HepG2 (cell line): ENCODE measurements at regions not wholly inside any gene's neighbourhood (a gene's known extent, or its start where the extent isn't known, plus 50 kb on each side); places are given as distances from the start of the nearest gene placed in this dataset.

ENCODE experiments used
- ATAC-seq: fragments of 200-7000 bp; cut with Tn5 transposase; 3 replicates; pipeline ENCODE4 v1.9.1; 2020; ENCODE audit warnings: mild to moderate bottlenecking, moderate library complexity
- BruUV-seq: library from RNA; stranded (reverse); fragments of 400-500 nt; replicated peaks from 2 replicates; lab custom pipeline; 2021; lab: Mats Ljungman, UMichigan
- CTCF ChIA-PET: fragments of 300-600 bp; formaldehyde crosslinking; extraction: SDS; loops from one replicate; lab custom pipeline; 2021; ENCODE audit warnings: low total read pairs, inconsistent platforms, low intra/inter-chr PET ratio; lab: Yijun Ruan, JAX
- POLR2A ChIA-PET: fragments of 350-600 bp; sonication (Branson Sonifier 250); formaldehyde crosslinking; loops from one replicate; lab custom pipeline; 2020; ENCODE audit warnings: antibody characterized with exemption, inconsistent platforms; lab: Yijun Ruan, JAX
- DNase-seq: peaks from one replicate; pipeline ENCODE4 v3.0.0-alpha.2; 2015; ENCODE audit warnings: low spot score
- FAIRE-seq: peaks from 3 replicates; lab custom pipeline; 2011; peaks lifted over from hg19 to GRCh38; lab: Jason Lieb, UNC
- H2AFZ ChIP-seq: one replicate; pipeline ENCODE4 v1.6.1; 2011; ENCODE audit warnings: low read length, inconsistent platforms
- H3K27ac ChIP-seq: fragments of 300-600 bp; 3 replicates; pipeline ENCODE4 v1.8.0; 2011; ENCODE audit warnings: mixed run types, mild to moderate bottlenecking, mixed read lengths, low read length, inconsistent platforms; ENCODE audit not compliant: insufficient read depth; ENCODE audit errors: extremely low read length
- H3K27me3 ChIP-seq, 2 experiments: fragments of 200-600 bp in 1 of 2; 2 replicates in 1 of 2; 3 replicates in 1 of 2; pipeline versions ENCODE4 v1.6.0 to v1.8.0; 2011; ENCODE audit warnings: low read length in 2 of 2, mild to moderate bottlenecking in 2 of 2, moderate library complexity in 2 of 2, inconsistent platforms in 1 of 2; ENCODE audit not compliant: insufficient read depth in 2 of 2, control insufficient read depth in 1 of 2
- H3K36me3 ChIP-seq, 2 experiments: fragments of 200-600 bp in 1 of 2; replicated peaks in 1 of 2; 2 replicates in 1 of 2; 3 replicates in 1 of 2; pipeline versions ENCODE4 v1.5.1 to v1.8.0; 2011; ENCODE audit warnings: low read length in 2 of 2, inconsistent platforms in 1 of 2; ENCODE audit not compliant: insufficient read depth in 2 of 2, control insufficient read depth in 1 of 2
- H3K4me1 ChIP-seq: 2 replicates; pipeline ENCODE4 v1.5.1; 2012; ENCODE audit warnings: low read length, inconsistent platforms; ENCODE audit not compliant: insufficient read depth
- H3K4me2 ChIP-seq: 2 replicates; pipeline ENCODE4 v1.6.0; 2011; ENCODE audit warnings: low read depth, low read length, inconsistent platforms
- H3K4me3 ChIP-seq, 3 experiments: fragments of 200-600 bp in 1 of 3; sonication (generic), shearing (Covaris generic) in 1 of 3; replicated peaks in 1 of 3; 2 replicates each; pipeline ENCODE4 v1.5.1; 2011 to 2016; ENCODE audit warnings: low read length in 3 of 3, inconsistent platforms in 2 of 3, low read depth in 2 of 3, mild to moderate bottlenecking in 2 of 3, control low read depth in 1 of 3, mixed read lengths in 1 of 3; ENCODE audit not compliant: insufficient read depth in 1 of 3
- H3K79me2 ChIP-seq: one replicate; pipeline ENCODE4 v1.6.1; 2011; ENCODE audit warnings: low read length, inconsistent platforms; ENCODE audit not compliant: insufficient read depth
- H3K9ac ChIP-seq: 2 replicates; pipeline ENCODE4 v1.6.0; 2011; ENCODE audit warnings: mild to moderate bottlenecking, low read depth, low read length, inconsistent platforms; ENCODE audit not compliant: insufficient read depth
- H3K9me3 ChIP-seq: 2 replicates; pipeline ENCODE4 v1.5.1; 2012; ENCODE audit warnings: mild to moderate bottlenecking, low read length
- H4K20me1 ChIP-seq: 2 replicates; pipeline ENCODE4 v1.6.0; 2011; ENCODE audit warnings: inconsistent platforms, mild to moderate bottlenecking, low read length, moderate library complexity; ENCODE audit not compliant: insufficient read depth
- CCDC6 ChIP-seq: sonication (generic); formaldehyde crosslinking; IDR thresholded peaks from 2 replicates; pipeline ENCODE4 v1.8.1; 2022; ENCODE audit warnings: mild to moderate bottlenecking, missing genetic modification reagents, moderate library complexity
- ESRRA ChIP-seq: sonication (generic); formaldehyde crosslinking; IDR thresholded peaks from 2 replicates; pipeline ENCODE4 v1.5.1; 2020; ENCODE audit warnings: mild to moderate bottlenecking, low read depth, missing genetic modification reagents
- HNF1A ChIP-seq, 2 experiments: sonication (generic) in 1 of 2; formaldehyde crosslinking in 1 of 2; IDR thresholded peaks; 2 replicates each; pipeline versions ENCODE4 v1.4.0 to v1.6.1; 2016 to 2020; ENCODE audit warnings: borderline replicate concordance in 1 of 2, low read depth in 1 of 2, mild to moderate bottlenecking in 1 of 2, missing genetic modification reagents in 1 of 2
- ISX ChIP-seq: sonication (generic); formaldehyde crosslinking; conservative IDR thresholded peaks from 2 replicates; pipeline ENCODE4 v1.5.0; 2020; ENCODE audit warnings: missing genetic modification reagents
- PHF5A ChIP-seq: IDR thresholded peaks from one replicate; pipeline ENCODE4 v1.6.1; 2018; ENCODE audit warnings: low read depth, missing genetic modification reagents; ENCODE audit not compliant: unreplicated experiment
- POLR2AphosphoS5 ChIP-seq: IDR thresholded peaks from 2 replicates; pipeline ENCODE4 v1.6.1; 2012; ENCODE audit warnings: low read depth, low read length
- RAD51 ChIP-seq: fragments of 450-650 bp; IDR thresholded peaks from 2 replicates; pipeline ENCODE4 v1.6.1; 2016; ENCODE audit warnings: borderline replicate concordance
- STAT5B ChIP-seq: sonication (generic); formaldehyde crosslinking; IDR thresholded peaks from 2 replicates; pipeline ENCODE4 v1.4.0; 2020; ENCODE audit warnings: missing genetic modification reagents
- TAF1 ChIP-seq: sonication (generic); formaldehyde crosslinking; IDR thresholded peaks from 2 replicates; pipeline ENCODE4 v1.4.0; 2020; ENCODE audit warnings: missing genetic modification reagents
- YEATS4 ChIP-seq: sonication (generic); formaldehyde crosslinking; IDR thresholded peaks from 2 replicates; pipeline ENCODE4 v1.4.0; 2020; ENCODE audit warnings: missing genetic modification reagents, borderline replicate concordance
- ZFX ChIP-seq: sonication (generic); formaldehyde crosslinking; IDR thresholded peaks from 2 replicates; pipeline ENCODE4 v1.4.0; 2020; ENCODE audit warnings: mild to moderate bottlenecking, low read depth, missing genetic modification reagents, moderate library complexity
- ZNF329 ChIP-seq: sonication (generic); formaldehyde crosslinking; IDR thresholded peaks from 2 replicates; pipeline ENCODE4 v1.9.0; 2021; ENCODE audit warnings: low read depth, mild to moderate bottlenecking, missing genetic modification reagents
- ZNF354B ChIP-seq: sonication (generic); formaldehyde crosslinking; IDR thresholded peaks from 2 replicates; pipeline ENCODE4 v1.8.0; 2022; ENCODE audit warnings: mild to moderate bottlenecking, missing genetic modification reagents
- ZNF570 ChIP-seq: sonication (generic); formaldehyde crosslinking; IDR thresholded peaks from 2 replicates; pipeline ENCODE4 v1.4.0; 2020; ENCODE audit warnings: mild to moderate bottlenecking, missing genetic modification reagents, borderline replicate concordance
- ZNF891 ChIP-seq: sonication (generic); formaldehyde crosslinking; IDR thresholded peaks from 2 replicates; pipeline ENCODE4 v1.5.0; 2020; ENCODE audit warnings: mild to moderate bottlenecking, missing genetic modification reagents
- in situ Hi-C: cut with HindIII; loops from 2 replicates; pipeline ENCODE4 v1.10.0; 2017; ENCODE audit warnings: low pct_unique_long_range_greater_than_20kb; ENCODE audit not compliant: extremely low pct_ligation_motif_present
- intact Hi-C: fragments of 100-400 bp; cut with micrococcal nuclease; formaldehyde crosslinking; loops from one replicate; pipeline ENCODE4 v1.10.0; 2022; ENCODE audit not compliant: unreplicated experiment

GRCh38 chr3:106485217-106485616 lies 616.4 kb upstream of the CBLB start:
- Histone ChIP-seq H3K9me3 (no peaks in the 10 kb centered on the region), H2AFZ (no peak overlapping the region), H3K4me3 (no peak overlapping the region), H3K27me3 (no peaks in the 10 kb centered on the region), H3K4me2 (no peak overlapping the region), H3K36me3 (no peaks in the 10 kb centered on the region), H4K20me1 (no peaks in the 10 kb centered on the region), H3K79me2 (no peaks in the 10 kb centered on the region), H3K9ac (no peak overlapping the region), H3K4me1 (no peaks in the 10 kb centered on the region), H3K27ac (no peak overlapping the region)
- FAIRE-seq (no peak), DNase-seq (no peak), ATAC-seq (no peak)
- no TSS peak for BruUV-seq
- in situ Hi-C loops, result no loop called here
- POLR2A ChIA-PET, result no interaction called here
- CTCF ChIA-PET, result no interaction called here
- intact Hi-C loops, result no loop called here
- no peak for TF ChIP-seq ZNF570 (CRISPR knock-in tag)
- TF ChIP-seq ISX (CRISPR knock-in tag), result no peak
- no peak for TF ChIP-seq ESRRA
- TF ChIP-seq HNF1A (IDR thresholded peaks at IDR 0.05; ENCODE audit: low read depth), result no peak
- TF ChIP-seq HNF1A (CRISPR knock-in tag; IDR thresholded peaks at IDR 0.05; ENCODE audit: borderline replicate concordance), result no peak
- TF ChIP-seq RAD51, result no peak
- TF ChIP-seq POLR2AphosphoS5, result no peak
- TF ChIP-seq TAF1, result no peak
- TF ChIP-seq PHF5A, result no peak
- no peak for TF ChIP-seq ZNF354B (CRISPR knock-in tag)
- no peak for TF ChIP-seq STAT5B
- TF ChIP-seq ZFX (CRISPR knock-in tag), result no peak
- TF ChIP-seq CCDC6 (CRISPR knock-in tag), result no peak
- no peak for TF ChIP-seq YEATS4 (CRISPR knock-in tag)
- no peak for TF ChIP-seq ZNF891 (CRISPR knock-in tag)
- TF ChIP-seq ZNF329 (CRISPR knock-in tag), result no peak
- TF ChIP-seq, all 625 proteins: peak for 0
